ENCODE measurements at regions not wholly inside any gene's neighbourhood (a gene's known extent, or its start where the extent isn't known, plus 50 kb on each side); places are given as distances from the start of the nearest gene placed in this dataset.

DNA sequence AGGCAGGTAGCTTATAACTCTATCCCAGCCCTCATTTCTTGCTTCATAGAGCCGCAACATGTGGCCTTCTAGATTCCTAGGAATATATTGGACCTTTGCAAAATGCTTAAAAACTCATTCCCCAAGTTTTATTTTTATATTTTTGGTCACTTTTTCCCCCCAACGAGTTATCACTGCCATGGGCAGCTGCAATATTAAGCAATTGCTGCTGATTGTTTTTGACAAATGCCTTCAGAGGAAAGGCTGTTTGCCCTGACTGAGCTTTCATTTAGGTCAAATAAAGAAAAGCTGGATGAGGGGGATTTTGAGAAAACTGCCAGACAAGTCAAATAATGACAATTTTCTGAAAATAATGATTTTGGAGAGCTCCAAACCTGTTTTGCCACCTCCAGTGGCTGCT is 976.9 kb upstream of the MBL2 start:
- DNase-seq = no peak
- intact Hi-C loops (cut with DNase I) = no loop called here
- Histone ChIP-seq H3K4me1 (no peaks in the 10 kb centered on the region), H3K4me3 (no peak overlapping the region), H3K36me3 (replicated peaks in 1 of 2; ENCODE audit: insufficient read depth in 1 of 2, low read depth in 2 of 2) (no peaks in the 10 kb centered on the region), H3K9me3 (no peaks in the 10 kb centered on the region), H3K27ac (no peak overlapping the region), H3K27me3 (no peaks in the 10 kb centered on the region)
- TF ChIP-seq POLR2A (IDR thresholded peaks at IDR 0.05) = no peak
- TF ChIP-seq, protein P1, sequence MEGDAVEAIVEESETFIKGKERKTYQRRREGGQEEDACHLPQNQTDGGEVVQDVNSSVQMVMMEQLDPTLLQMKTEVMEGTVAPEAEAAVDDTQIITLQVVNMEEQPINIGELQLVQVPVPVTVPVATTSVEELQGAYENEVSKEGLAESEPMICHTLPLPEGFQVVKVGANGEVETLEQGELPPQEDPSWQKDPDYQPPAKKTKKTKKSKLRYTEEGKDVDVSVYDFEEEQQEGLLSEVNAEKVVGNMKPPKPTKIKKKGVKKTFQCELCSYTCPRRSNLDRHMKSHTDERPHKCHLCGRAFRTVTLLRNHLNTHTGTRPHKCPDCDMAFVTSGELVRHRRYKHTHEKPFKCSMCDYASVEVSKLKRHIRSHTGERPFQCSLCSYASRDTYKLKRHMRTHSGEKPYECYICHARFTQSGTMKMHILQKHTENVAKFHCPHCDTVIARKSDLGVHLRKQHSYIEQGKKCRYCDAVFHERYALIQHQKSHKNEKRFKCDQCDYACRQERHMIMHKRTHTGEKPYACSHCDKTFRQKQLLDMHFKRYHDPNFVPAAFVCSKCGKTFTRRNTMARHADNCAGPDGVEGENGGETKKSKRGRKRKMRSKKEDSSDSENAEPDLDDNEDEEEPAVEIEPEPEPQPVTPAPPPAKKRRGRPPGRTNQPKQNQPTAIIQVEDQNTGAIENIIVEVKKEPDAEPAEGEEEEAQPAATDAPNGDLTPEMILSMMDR (IDR thresholded peaks at IDR 0.05) = no peak
- 51 to 53% methylated on average over 2 of the region's 2 CpGs for WGBS, 2 donors
- ATAC-seq = no peak

- Histone ChIP-seq H3K27me3 (no peaks in the 10 kb centered on the region), H3K36me3 (replicated peaks in 1 of 2; ENCODE audit: insufficient read depth in 1 of 2, low read depth in 2 of 2) (no peaks in the 10 kb centered on the region), H3K9me3 (no peaks in the 10 kb centered on the region), H3K4me1 (no peaks in the 10 kb centered on the region), H3K4me3 (no peak overlapping the region), H3K27ac (no peak overlapping the region)
- no peak for ATAC-seq
- intact Hi-C loops (cut with DNase I) = no loop called here
- WGBS, 2 donors = 81 to 100% methylated on average over 1 of the region's 1 CpG
- DNase-seq = no peak
- TF ChIP-seq, protein P1 (IDR thresholded peaks at IDR 0.05) = no peak
- TF ChIP-seq POLR2A (IDR thresholded peaks at IDR 0.05) = no peak
Observed at GRCh38 chr10:53748319-53748718, 975.7 kb upstream of the MBL2 start.

- Histone ChIP-seq H3K36me3 (replicated peaks in 1 of 2; ENCODE audit: insufficient read depth in 1 of 2, low read depth in 2 of 2) (no peaks in the 10 kb centered on the region), H3K27ac (no peak overlapping the region), H3K9me3 (no peaks in the 10 kb centered on the region), H3K4me3 (no peak overlapping the region), H3K4me1 (no peaks in the 10 kb centered on the region), H3K27me3 (no peaks in the 10 kb centered on the region)
- no peak for TF ChIP-seq POLR2A (IDR thresholded peaks at IDR 0.05)
- TF ChIP-seq, protein P1 (IDR thresholded peaks at IDR 0.05) = no peak
- ATAC-seq (no peak), DNase-seq (no peak)
- intact Hi-C loops (cut with DNase I) = no loop called here
Observed at GRCh38 chr10:53744746-53745145, 972.2 kb upstream of the MBL2 start.

DNA sequence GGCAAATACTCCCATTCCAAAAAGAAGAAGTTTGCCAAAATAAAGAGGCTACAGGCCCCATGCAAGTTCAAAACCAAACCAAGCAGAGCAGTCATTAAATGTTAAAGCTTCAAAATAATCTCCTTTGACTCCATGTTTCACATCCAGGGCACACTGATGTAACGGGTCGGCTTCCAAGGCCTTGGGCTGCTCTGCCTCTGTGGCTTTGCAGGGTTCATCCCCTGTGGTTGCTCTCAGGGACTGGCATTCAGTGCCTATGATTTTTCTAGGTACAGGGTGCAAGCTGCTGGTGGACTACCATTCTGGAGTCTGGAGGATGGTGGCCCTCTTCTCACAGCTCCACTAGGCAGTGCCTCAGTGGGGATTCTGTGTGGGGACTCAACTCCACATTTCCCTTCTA is 971.6 kb upstream of the MBL2 start:
- ATAC-seq (no peak), DNase-seq (no peak)
- Histone ChIP-seq H3K4me3 (no peak overlapping the region), H3K36me3 (replicated peaks in 1 of 2; ENCODE audit: insufficient read depth in 1 of 2, low read depth in 2 of 2) (no peaks in the 10 kb centered on the region), H3K27ac (no peak overlapping the region), H3K27me3 (no peaks in the 10 kb centered on the region), H3K9me3 (no peaks in the 10 kb centered on the region), H3K4me1 (no peaks in the 10 kb centered on the region)
- intact Hi-C loops (cut with DNase I) = no loop called here
- WGBS, 2 donors = 81 to 100% methylated on average over 1 to 2 of the region's 2 CpGs
- TF ChIP-seq POLR2A (IDR thresholded peaks at IDR 0.05) = no peak
- TF ChIP-seq, protein P1 (IDR thresholded peaks at IDR 0.05) = no peak

DNA sequence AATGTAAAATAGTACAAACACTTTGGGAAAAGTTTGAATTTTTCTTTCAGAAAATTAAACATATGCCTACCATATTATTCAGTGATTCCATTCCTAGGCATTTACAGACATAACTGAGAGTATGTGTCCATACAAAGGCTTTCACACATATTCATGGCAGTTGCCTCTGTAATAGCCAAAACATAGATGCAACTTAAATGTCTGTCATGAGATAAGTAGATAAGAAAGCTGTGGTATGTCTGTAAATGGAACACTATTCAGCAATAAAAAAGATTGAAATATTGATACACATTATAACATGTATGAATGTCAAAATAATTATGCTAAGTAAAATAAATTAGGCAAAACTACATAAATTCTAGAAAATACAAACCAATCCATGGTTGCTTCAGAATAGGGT is 964.5 kb upstream of the MBL2 start:
- Histone ChIP-seq H3K27ac (no peak overlapping the region), H3K27me3 (no peaks in the 10 kb centered on the region), H3K4me1 (no peaks in the 10 kb centered on the region), H3K4me3 (no peak overlapping the region), H3K9me3 (no peaks in the 10 kb centered on the region), H3K36me3 (replicated peaks in 1 of 2; ENCODE audit: insufficient read depth in 1 of 2, low read depth in 2 of 2) (no peaks in the 10 kb centered on the region)
- ATAC-seq (no peak), DNase-seq (no peak)
- TF ChIP-seq POLR2A (IDR thresholded peaks at IDR 0.05) = no peak
- TF ChIP-seq, protein P1 (IDR thresholded peaks at IDR 0.05) = no peak
- intact Hi-C loops (cut with DNase I) = no loop called here
